ENCODE measurements at regions not wholly inside any gene's neighbourhood (a gene's known extent, or its start where the extent isn't known, plus 50 kb on each side); places are given as distances from the start of the nearest gene placed in this dataset.

- Histone ChIP-seq H3K36me3 (ENCODE audit: control insufficient read depth, insufficient read depth, low read length) (no peaks in the 10 kb centered on the region), H3K4me2 (ENCODE audit: low read length) (no peak overlapping the region), H3K4me1 (no peaks in the 10 kb centered on the region), H3K9me3 (ENCODE audit: control insufficient read depth, low read length) (no peaks in the 10 kb centered on the region), H2AFZ (no peak overlapping the region), H3K27me3 (ENCODE audit: control insufficient read depth, insufficient read depth, low read length) (no peaks in the 10 kb centered on the region), H3K4me3 (ENCODE audit: low read depth, low read length) (no peak overlapping the region), H3K9ac (no peak overlapping the region), H3K27ac (no peak overlapping the region), H3K79me2 (no peaks in the 10 kb centered on the region)
- TF ChIP-seq, protein P1, sequence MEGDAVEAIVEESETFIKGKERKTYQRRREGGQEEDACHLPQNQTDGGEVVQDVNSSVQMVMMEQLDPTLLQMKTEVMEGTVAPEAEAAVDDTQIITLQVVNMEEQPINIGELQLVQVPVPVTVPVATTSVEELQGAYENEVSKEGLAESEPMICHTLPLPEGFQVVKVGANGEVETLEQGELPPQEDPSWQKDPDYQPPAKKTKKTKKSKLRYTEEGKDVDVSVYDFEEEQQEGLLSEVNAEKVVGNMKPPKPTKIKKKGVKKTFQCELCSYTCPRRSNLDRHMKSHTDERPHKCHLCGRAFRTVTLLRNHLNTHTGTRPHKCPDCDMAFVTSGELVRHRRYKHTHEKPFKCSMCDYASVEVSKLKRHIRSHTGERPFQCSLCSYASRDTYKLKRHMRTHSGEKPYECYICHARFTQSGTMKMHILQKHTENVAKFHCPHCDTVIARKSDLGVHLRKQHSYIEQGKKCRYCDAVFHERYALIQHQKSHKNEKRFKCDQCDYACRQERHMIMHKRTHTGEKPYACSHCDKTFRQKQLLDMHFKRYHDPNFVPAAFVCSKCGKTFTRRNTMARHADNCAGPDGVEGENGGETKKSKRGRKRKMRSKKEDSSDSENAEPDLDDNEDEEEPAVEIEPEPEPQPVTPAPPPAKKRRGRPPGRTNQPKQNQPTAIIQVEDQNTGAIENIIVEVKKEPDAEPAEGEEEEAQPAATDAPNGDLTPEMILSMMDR (IDR thresholded peaks at IDR 0.05) = no peak
Observed at GRCh38 chr4:162957521-162958143, 209.1 kb downstream of the NAF1 start.

DNA sequence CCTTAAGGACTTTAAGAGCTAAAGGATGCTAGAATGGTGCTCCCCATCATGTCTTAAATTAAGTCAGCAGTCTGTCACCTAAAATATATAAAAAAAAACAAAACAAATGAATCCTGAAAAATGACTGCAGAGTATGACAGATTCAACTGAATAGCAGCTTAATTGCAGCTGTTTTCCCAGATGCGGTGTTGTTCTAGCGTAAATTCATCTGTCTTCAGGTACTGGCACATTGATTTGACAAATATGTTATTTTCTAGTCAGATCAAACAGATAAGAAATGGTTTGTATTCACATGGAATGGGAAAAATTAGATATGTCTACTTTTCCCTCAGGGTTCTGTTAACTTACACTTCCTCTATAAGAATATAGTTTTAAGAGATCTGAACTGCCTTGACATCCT lies 211.7 kb downstream of the NAF1 start:
- H3K4me3 ChIP-seq (ENCODE audit: low read depth, low read length) = no peak overlapping the region
- H3K27ac ChIP-seq = no peak overlapping the region
- H3K9ac ChIP-seq = no peak overlapping the region
- TF ChIP-seq, protein P1 (IDR thresholded peaks at IDR 0.05) = no peak
- H3K27me3 ChIP-seq (ENCODE audit: control insufficient read depth, insufficient read depth, low read length) = no peaks in the 10 kb centered on the region
- H2AFZ ChIP-seq = no peak overlapping the region
- H3K4me1 ChIP-seq = no peaks in the 10 kb centered on the region
- H3K36me3 ChIP-seq (ENCODE audit: control insufficient read depth, insufficient read depth, low read length) = no peaks in the 10 kb centered on the region
- no peaks in the 10 kb centered on the region for H3K79me2 ChIP-seq
- H3K9me3 ChIP-seq (ENCODE audit: control insufficient read depth, low read length) = no peaks in the 10 kb centered on the region
- H3K4me2 ChIP-seq (ENCODE audit: low read length) = no peak overlapping the region

DNA sequence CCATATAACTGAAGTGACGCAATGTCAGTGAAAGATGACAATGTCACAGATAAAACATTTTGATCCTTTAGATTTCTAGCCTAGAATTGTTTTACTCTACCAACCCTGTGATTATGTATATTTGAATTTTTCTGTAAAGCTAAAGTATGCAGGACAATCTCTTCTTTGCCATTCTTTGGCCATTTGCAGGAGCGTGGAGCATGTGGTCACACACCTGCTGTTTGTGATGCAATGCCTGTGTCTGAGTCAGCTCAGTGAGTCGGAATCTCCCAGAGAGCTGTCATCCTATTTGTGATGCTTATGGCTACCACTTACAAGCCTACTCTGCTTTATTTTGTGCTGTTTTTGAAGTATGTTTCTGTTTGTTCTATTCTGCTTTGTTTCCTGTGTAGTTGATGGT lies 214.5 kb downstream of the NAF1 start:
- no peak overlapping the region for H3K4me3 ChIP-seq (ENCODE audit: low read depth, low read length)
- H2AFZ ChIP-seq = no peak overlapping the region
- H3K36me3 ChIP-seq (ENCODE audit: control insufficient read depth, insufficient read depth, low read length) = no peaks in the 10 kb centered on the region
- TF ChIP-seq, protein P1 (IDR thresholded peaks at IDR 0.05) = no peak
- no peak overlapping the region for H3K9ac ChIP-seq
- no peaks in the 10 kb centered on the region for H3K9me3 ChIP-seq (ENCODE audit: control insufficient read depth, low read length)
- no peaks in the 10 kb centered on the region for H3K27me3 ChIP-seq (ENCODE audit: control insufficient read depth, insufficient read depth, low read length)
- H3K4me2 ChIP-seq (ENCODE audit: low read length) = no peak overlapping the region
- no peaks in the 10 kb centered on the region for H3K4me1 ChIP-seq
- H3K79me2 ChIP-seq = no peaks in the 10 kb centered on the region
- no peak overlapping the region for H3K27ac ChIP-seq

GRCh38 chr4:162945713-162946112 lies 221.0 kb downstream of the NAF1 start:
- H3K9me3 ChIP-seq (ENCODE audit: control insufficient read depth, low read length) = no peaks in the 10 kb centered on the region
- no peak overlapping the region for H3K9ac ChIP-seq
- H3K4me1 ChIP-seq = no peaks in the 10 kb centered on the region
- H2AFZ ChIP-seq = no peak overlapping the region
- H3K4me3 ChIP-seq (ENCODE audit: low read depth, low read length) = no peak overlapping the region
- H3K27me3 ChIP-seq (ENCODE audit: control insufficient read depth, insufficient read depth, low read length) = no peaks in the 10 kb centered on the region
- no peak overlapping the region for H3K4me2 ChIP-seq (ENCODE audit: low read length)
- H3K79me2 ChIP-seq = no peaks in the 10 kb centered on the region
- no peak overlapping the region for H3K27ac ChIP-seq
- H3K36me3 ChIP-seq (ENCODE audit: control insufficient read depth, insufficient read depth, low read length) = no peaks in the 10 kb centered on the region
- TF ChIP-seq, protein P1 (IDR thresholded peaks at IDR 0.05) = no peak

DNA sequence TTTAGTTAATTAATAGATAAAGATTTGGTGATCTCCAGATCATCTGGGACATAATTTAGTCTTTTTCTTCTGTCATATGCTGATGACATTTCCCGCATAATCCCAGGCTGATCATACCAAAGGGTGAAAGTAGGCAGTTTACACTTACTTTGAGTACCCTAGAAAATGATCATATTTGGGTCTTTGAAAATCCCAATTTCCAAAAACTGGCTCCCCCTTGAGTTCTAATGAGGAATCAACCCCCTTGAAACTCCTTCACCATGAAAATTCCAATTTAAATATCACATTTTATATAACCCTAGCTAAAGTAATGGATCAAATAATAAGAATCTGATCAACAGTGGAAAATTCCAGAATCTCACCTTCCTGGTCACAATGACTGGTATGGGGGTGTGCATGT lies 223.4 kb downstream of the NAF1 start:
- Histone ChIP-seq H3K4me2 (ENCODE audit: low read length) (no peak overlapping the region), H3K4me3 (ENCODE audit: low read depth, low read length) (no peak overlapping the region), H3K4me1 (no peaks in the 10 kb centered on the region), H2AFZ (no peak overlapping the region), H3K9me3 (ENCODE audit: control insufficient read depth, low read length) (no peaks in the 10 kb centered on the region), H3K27ac (no peak overlapping the region), H3K9ac (no peak overlapping the region), H3K79me2 (no peaks in the 10 kb centered on the region), H3K27me3 (ENCODE audit: control insufficient read depth, insufficient read depth, low read length) (no peaks in the 10 kb centered on the region), H3K36me3 (ENCODE audit: control insufficient read depth, insufficient read depth, low read length) (no peaks in the 10 kb centered on the region)
- TF ChIP-seq, protein P1 (IDR thresholded peaks at IDR 0.05) = no peak

Measured in parathyroid adenoma (tissue), 2 donors.